ENCODE measurements at regions not wholly inside any gene's neighbourhood (a gene's known extent, or its start where the extent isn't known, plus 50 kb on each side); places are given as distances from the start of the nearest gene placed in this dataset.

DNA sequence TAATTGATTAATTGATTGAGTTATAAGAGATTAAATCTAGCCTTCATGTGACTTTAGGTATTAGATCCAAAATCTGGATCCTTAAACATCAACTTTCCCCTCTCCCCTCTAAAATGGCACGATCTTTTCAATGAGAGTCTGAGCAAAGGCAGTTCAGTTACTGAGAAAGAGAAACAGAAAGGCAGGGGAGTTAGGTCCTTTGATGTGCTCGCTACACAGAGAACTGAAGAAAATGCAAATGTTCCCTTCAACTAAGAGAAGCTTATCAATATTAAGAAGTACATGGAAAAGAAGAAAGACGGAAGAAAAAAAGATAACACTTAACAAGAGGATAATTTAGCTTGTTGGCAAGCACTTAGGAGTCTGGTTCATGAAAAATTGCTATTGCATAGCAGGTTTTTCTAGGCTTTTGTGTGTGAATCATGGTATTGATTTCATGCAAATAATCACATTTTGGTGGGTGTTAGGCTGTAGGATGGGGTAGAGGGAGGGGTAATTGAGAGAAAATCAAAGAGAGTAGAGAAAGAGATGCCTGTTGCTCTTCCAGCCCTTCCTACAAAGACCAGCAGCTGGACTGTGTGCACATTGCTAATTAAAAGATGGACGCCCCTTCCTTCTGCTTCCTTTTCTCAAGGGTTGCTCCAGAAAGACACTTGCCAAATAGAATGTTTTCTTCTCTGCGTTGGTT, 307.6 kb upstream of the PLXNA2 start:
- DNase-seq = no peak

DNA sequence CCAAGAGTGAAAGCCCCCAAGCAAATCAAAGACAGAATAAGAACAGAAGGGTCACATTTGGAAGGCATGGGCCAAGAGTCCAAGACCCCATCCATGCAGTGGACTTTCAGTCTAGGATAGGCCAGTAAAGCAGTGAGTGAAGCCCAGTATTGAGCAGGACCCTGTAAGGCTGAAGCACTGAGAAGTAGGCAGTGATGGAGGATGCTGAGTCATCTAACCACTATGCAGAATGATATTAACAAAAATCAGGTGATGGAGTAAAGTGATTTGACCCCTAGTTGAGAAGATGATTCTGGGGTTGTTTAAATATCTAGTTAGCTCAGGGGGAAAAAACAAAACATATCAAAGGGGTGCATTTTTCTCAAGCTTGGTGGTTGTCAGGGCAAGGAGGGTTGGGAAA, 308.7 kb upstream of the PLXNA2 start:
- no peak for DNase-seq

DNA sequence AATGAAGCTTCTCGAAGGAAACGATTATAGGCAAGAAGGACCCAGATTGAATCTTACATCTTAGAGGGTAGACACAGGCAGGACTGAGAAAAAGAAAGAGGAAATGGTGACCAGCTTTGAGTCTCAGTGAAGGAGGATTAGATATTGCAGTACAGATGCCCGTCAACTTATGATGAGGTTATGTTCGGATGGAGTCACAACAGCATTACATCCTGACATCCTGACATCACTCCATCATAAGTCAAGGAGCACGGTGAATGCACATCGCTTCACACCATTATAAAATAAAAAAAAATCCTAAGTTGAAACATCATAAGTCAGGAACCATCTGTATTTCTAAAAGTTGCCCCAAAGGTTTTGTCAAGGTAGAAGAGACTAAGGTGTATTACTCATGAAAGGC, 312.3 kb upstream of the PLXNA2 start:
- no peak for DNase-seq

DNA sequence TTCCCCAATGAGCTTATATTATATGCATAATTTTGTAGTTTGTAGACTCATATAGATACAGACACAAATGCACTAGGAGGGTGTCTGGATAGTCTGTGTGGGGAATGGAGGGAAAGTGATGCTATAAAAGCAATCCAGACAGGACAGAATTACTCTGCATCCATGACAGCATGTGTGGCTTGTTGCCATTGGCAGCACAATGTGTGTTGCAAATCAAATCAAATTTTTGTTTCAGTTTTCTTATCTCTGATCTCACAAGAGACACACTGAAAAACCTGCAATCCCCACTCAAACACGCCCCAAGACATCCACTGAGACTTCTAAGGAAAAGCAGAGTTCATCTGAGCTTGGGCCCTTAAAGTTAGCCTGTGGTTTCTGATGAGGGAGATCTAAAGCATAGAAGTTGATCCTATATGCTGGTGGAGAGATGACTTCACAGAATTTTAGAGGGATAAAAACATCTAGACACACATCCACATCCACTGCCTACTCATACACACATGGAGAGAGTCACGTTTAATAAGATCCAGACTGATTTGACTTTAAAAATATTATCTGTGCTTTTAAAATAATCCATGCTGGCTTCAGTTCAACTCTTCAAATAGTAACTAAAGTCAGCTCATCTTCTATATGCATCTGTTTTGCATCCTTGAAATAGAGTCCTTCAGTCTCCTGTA, 313.0 kb upstream of the PLXNA2 start:
- no peak for DNase-seq

DNA sequence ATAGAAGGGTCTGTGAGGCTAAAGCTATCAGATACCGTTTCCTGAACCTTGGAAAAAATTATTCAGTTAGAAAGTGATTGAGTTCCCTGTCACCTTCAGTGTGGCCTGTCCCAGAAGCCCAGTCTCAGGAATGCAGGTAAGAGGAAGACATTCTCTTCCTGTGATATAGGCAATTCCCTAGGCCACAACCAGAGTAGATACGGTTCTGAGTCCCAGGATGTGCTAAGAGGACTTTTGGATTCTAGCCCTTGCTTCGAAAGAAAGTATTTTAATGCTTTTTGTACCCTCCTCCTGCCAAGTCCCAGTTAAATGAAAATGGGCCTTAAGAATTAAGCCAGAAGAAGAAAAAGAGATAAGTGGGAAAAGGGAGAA, 313.5 kb upstream of the PLXNA2 start:
- no peak for DNase-seq

DNA sequence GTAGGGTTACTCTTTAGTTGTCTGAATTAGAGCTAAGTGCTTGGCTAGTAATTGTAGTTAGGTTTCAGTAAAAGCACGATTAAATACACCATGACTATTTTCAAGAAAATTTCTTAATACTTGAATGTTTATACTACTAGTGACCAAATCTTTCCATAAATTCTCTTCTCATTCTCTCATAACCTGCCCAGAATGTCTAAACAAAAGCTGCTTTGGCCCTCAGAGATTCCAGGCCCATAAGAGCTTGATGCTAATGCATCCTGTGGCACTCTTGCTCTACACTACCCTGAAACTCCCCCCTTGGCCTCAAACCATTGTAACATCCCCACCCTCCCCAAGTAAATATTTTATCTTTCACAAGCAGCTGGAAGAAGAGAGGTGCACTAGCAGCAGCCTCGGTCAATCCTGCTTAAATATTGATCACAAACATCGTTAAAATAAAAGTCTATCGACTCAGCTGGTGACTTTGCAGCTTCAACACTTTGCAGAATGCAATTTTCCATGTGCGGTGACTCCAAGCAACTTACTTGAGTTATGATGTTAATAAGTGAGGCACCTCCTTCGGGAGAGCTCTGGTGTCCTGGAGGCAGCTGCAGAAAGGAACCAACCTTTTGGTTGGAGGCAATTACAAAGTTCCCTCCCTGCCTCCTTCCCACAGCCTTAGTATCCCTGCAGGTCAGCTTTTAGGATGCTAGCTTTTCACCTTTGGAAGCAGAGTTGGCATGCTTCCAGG, 315.6 kb upstream of the PLXNA2 start:
- no peak for DNase-seq

DNA sequence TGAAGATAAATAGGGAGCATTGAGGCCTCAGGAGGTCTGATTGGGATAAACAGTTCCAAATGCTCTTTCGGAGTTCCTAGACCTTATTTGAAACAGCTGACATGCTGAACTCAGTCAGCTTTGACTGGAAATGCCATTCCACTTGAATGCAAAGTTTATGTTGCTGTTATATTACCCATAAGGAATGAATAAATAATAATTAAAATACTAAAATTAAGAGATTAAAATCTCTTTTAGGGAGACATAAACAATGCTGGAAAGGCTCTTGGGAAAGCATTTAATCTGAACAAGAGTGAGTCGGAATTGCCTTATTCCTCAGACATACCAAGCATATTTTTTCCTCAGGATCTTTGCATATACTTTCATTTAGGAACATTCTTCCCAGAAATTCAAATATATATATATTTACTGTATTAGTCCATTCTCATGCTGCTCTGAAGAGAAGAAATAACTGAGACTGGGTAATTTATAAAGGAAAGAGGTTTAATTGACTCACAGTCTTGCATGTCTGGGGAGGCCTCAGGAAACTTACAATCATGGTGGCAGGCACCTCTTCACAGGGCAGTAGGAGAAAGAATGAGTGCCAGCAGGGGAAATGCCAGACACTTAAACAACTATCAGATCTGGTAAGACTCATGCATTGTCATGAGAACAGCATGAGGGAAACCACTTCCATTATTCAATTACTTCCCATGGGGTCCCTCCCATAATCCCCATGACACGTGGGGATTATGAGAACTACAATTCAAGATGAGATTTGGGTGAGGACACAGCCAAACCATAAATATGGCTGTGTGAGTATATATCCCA, 318.2 kb upstream of the PLXNA2 start:
- no peak for DNase-seq

DNA sequence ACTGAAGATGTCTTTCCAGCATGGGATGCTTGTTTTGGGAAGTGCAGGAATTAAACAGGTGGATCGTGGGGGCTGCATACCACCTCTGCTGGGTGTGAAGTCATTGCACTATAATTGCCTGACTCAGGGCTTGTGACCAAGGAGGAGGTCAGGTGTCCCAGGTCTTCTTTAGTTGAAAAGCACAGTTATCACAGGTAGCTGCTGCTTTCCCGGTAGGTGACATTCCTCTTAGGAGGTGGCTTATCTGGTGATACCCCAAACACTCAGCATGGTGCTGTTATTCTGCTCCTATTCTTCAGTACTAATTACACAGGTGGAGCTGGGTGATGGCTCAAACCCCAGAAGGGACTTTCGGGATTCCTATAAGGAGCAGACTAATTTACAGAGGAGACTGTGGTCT, 320.3 kb upstream of the PLXNA2 start:
- no peak for DNase-seq

DNA sequence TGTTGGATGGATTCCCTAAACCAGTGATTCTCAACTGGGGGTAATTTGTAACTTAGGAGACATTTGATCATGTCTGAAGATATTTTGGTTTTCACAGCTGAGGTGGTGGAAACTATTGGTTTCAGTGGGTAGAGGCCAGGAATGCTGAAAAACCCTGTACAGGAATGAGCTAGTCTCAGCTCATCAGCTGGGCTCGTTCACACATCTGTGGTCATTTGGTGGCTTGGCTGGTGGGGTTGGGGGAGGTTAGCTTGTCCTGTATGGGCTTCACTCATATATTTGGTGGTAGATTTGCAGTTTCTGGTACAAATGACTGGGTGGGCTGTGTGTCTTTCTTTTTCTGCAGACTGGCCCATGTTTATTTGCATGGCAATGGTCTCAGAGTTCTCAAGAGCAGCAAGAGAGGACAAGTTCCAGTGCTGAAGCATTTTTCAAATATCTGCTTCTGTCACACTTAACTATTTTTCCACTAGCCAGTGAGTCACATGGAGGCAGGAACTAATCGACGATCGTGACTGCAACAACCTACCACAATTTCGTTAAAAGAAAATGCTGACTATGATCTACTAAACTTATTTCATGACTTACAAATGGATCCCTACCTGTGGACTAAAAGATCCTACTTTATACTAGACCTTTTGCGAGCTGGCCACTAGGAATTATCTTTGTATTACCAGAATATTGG, 321.7 kb upstream of the PLXNA2 start:
- no peak for DNase-seq

DNA sequence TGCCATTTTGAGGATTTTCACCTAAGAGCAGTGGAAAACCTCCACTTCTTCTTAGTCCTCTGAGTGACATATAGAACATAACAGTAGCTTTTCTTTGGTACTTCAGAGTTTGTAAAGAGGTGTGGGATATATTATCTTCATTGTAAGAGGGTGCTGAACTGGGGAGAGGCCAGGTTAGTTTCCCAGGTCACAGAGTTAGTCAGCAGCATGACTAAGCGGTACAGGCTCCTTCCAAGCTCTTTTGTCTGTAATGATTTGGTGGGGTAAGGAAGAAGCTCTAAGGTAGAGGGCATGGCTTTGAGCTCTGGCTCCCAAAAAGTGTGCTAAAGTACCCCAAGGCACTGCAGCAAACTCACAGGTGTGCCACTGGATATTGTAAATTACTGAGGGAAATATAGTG, 325.0 kb upstream of the PLXNA2 start:
- no peak for DNase-seq

DNA sequence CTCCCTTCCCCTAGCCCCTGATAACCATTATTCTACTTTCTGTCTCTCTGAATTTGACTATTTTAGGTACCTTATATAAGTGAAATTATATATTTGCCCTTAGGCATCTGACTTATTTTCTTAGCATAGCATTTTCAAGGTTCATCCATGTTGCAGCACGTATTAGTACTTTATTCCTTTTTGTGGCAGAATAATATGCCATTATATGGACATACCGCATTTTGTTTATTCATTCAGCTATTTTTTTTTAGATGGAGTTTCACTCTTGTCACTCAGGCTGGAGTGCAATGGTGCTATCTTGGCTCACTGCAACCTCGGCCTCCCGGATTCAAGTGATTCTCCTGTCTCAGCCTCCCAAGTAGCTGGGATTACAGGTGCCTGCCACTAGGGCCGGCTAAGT, 326.2 kb upstream of the PLXNA2 start:
- DNase-seq = no peak

DNA sequence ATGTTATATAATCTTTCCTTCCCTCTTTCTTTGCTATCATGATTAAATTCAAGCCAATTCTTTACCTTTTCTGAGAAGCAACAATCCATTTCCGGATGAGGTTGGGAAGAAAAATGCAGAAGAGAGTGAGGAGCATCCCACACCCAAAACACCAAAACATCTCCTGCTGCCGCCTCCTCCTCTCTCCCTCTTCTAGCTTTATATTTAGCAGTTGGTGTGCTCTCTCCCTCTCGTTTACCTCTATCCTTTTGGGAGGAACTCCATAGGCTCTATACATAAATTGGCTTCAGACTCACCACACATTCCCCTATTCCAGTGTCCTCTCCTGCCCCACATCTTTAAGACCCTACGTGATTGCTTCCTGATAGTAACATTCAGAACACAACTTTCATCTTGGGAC, 332.2 kb upstream of the PLXNA2 start:
- no peak for DNase-seq

DNA sequence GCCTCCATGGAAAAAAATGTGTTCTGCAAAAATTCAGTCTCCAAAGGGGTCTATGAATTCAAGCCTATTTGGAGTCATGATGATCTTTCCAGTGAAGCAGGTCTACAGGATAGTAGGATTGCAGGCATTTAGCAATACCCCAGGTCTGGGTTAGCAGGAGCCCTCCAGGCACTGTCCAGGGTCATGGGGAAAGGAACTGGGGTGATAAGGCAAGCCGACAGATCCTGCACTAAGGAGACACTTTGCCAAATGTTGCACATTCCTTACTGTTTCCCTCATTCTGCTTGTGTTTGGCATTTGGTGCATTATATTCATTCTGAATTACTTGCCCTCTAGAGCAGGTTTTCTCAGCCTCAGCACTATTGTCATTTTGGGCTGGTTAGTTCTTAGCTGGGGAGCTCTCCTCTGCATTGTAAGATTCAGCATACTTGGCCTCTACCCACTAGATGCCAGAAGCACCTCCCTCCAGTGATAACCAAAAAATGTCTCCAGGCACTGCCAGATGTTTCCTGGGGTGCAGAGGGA, 333.3 kb upstream of the PLXNA2 start:
- DNase-seq = no peak

DNA sequence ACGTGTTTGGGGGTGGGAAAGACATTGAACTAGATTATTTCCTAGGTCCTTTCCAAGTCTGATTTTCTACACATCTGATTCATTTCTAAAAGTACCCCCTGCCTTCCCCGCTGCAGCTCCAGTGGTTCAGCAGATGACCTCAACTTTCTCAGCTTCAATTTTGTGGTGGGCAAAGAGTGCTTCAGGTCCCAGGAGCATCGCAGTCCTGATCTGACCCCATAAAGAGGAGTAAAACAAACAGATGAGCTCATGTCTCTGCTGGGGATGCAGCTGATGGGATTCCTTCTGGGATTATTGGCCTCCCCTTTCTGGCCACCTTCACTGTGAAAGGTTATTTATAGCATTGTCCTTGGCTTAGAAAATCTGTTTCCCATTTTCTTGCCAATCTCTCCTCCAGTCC, 337.0 kb upstream of the PLXNA2 start:
- no peak for DNase-seq

DNA sequence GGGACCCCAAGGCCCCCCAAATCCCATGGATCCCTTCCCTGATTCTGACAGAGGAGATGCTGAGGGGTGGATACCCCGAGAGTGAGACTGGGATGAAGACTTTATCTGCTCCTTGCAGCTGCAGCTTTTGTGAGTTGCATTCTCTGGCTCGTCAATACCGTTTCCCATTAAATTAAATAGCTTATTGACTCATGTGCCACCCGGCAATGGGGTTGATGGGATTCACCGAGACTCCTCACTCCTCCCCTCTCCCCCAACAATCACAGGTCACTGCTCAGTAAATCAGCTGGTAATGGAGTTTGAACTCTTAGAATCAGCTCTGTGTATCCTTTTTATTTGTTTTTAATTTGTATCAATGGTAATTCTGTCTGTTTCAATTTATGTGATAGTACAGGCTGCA, 337.5 kb upstream of the PLXNA2 start:
- DNase-seq = no peak

DNA sequence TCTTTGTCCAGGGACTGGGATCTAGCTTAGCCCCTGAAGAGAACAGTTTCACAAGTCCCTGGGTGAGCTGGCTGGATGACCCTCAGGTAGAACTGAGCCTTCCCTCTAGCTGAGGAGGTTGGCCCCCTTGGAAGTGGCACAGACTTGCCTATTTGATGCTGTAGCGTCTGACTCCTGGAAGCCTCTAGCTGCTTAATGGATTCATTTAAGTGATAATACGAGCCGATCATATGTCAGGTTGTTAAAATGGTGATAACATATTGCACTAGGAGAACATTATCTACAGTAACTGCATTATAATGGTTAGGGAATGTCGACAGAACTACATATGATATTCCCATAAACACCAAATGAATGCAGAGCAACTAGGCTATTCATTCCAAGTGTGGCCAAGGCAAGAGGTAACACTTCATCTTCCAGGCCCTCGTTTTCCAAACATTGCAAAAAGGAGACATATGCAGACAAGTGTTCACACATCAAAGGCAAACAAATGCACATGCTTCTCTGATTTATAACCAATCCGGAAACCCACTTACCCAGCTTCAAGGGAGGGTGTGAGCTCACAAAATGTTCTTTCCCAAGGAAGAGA, 340.1 kb upstream of the PLXNA2 start:
- DNase-seq = no peak

DNA sequence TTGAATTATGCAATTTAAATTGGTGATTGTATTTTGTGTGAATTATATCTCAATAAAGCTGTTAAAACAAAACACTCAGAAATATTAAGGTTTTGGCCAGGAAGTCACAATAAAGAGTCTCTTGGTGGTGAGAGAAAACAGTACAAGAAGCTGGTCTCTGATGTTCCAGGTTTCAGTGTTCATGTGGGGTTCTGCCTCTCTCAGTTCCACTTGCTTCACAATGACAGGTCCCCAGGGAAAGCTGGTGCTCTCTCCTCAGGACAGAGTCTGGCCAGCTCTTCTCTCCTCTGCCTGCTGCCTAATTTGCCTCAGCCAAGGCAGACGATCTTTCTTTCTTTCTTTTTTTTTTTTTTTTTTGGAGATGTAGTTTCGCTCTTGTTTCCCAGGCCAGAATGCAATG, 342.9 kb upstream of the PLXNA2 start:
- no peak for DNase-seq

DNA sequence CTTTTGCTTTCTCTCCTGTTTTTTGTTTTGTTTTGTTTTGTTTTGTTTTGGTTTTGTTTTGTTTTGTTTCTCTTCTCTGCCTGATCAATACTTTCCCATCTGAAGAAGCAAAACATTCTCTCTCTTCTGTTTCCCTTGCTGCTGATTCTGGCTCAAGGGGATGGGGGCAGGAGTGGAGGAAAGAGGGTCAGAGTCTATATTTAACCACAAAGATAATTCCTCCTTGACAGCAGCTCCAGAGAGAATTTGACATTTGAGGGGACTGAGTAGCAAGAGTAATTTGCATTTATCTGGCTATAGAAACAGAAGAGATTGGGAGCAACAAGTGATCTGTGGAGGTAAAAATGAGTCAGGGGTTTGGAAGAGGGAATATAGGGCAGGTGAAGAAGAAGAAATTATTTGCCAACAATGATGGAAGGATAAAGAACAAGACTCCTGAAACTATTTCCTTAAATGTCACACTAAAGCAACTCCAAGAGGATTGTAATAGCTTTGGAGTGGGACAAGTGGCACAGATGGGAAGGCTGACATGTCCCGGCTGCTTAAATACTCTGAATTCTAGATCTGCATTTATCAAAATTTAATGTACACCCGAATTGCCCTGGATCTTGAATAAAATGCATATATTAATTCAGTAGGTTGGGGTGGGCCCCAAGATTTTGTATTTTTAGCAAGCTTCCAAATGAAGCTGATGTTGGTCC, 349.3 kb upstream of the PLXNA2 start:
- no peak for DNase-seq

DNA sequence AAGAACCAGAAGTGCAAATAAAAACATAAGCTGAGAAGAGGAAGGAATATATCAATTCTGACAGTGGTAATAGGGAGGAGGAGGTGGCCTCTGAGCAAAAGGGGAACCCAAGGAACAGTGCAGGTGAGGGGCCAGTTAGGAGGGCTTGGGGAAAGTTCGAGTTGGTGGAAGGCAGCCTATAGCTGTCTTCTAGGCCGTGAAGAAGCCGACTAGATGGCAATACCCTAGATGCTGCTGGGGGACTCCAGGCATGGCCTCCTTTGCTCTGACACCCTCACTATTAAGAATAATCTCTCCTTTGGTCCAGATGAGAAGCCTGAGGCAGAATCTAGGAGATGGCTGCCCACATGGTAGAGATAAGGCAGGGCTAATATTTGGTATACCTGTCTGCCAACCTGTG, 351.1 kb upstream of the PLXNA2 start:
- no peak for DNase-seq

DNA sequence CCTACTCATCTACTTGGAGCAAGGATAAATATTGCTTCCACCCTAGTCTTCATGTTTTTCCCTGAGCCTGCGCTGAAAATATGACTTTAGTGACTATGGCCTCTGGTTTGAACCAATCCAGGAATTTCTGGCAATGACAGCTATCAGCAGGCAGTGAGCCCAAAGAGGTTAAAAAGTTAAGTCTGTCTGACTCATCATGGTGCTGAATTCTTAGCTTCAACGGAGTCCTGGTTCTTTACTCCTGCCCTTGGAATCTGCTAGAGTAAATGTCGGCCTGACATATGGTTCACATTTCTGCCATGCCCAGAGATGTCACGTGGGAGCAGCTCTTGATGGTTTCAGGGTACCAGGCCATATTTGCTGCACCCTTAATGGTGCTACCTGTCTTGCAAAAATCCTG, 351.6 kb upstream of the PLXNA2 start:
- DNase-seq = no peak

DNA sequence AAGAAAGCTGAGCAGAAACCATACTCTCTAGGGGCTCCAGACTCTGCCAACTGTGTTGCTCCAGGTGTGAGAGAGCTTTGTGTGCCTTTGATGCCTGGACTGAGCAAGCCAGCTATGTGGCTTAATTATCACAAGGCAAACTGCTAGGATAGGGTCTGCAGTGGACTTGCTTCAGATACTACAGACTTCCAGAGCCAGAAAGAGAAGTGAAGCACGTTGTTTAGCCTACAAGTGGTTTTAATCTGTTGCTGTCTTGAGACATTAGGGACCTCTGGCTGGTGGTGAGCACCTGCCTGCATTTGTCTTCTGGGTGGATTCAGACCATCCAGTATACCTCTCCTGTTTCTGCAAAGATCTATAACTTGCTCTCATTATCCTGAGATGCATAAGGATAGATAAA, 353.4 kb upstream of the PLXNA2 start:
- DNase-seq = no peak

DNA sequence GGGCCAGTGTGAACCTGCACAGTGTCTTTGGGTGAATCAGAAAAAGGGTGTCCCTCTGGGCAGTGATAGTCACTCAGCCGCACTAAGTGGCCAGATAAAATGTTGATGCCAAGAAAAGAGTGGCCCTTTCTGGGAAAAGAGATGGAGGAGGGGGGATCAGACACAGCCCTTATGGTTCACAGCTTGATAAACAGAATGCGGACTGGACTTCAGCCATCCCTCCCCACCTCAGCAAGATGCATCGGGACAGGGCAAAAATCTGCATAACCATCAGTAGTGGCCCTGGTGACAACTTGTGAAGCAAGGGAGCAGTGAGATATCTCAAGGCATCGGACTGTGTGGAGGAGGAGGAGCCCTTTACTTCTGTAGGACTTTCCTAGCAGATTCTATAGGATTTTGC, 353.8 kb upstream of the PLXNA2 start:
- DNase-seq = no peak
